Tibial nerve (tissue), 4 donors: ENCODE measurements at regions not wholly inside any gene's neighbourhood (a gene's known extent, or its start where the extent isn't known, plus 50 kb on each side); places are given as distances from the start of the nearest gene placed in this dataset.

ENCODE experiments used
- DNase-seq, 2 donors: peaks; one replicate each; pipeline ENCODE4 v3.0.0-alpha.2; 2019; ENCODE audit warnings: low spot score in 2 of 2
- H3K27ac ChIP-seq, 4 donors: fragments of 200-600 bp; sonication (generic) in 3 of 4; one replicate each; pipeline ENCODE4 v1.5.1; 2017 to 2019; ENCODE audit warnings: mild to moderate bottlenecking in 1 of 4
- H3K27me3 ChIP-seq, 2 donors: fragments of 200-600 bp; sonication (generic) in 1 of 2; one replicate each; pipeline versions ENCODE4 v1.5.1 to v1.6.0; 2017 to 2019
- H3K36me3 ChIP-seq, 3 donors: fragments of 200-600 bp; sonication (generic); one replicate each; pipeline ENCODE4 v1.5.1; 2018 to 2019
- H3K4me1 ChIP-seq, 4 donors: fragments of 200-600 bp; sonication (generic) in 3 of 4; one replicate each; pipeline ENCODE4 v1.5.1; 2017 to 2019
- H3K4me3 ChIP-seq, 4 donors: fragments of 200-600 bp; sonication (generic) in 3 of 4; one replicate each; pipeline ENCODE4 v1.5.1; 2017 to 2019; ENCODE audit warnings: mild to moderate bottlenecking in 1 of 4, moderate library complexity in 1 of 4
- H3K9me3 ChIP-seq, 4 donors: fragments of 200-600 bp; sonication (generic) in 3 of 4; one replicate each; pipeline ENCODE4 v1.5.1; 2017 to 2019
- CTCF ChIP-seq, 5 experiments: fragments of 200-600 bp in 3 of 5; fragments of 450-650 bp in 2 of 5; sonication (generic) in 3 of 5; IDR thresholded peaks; one replicate each; pipeline ENCODE4 v1.5.1; 2016 to 2019; ENCODE audit warnings: antibody characterized with exemption in 5 of 5, mild to moderate bottlenecking in 3 of 5, moderate library complexity in 2 of 5
- EP300 ChIP-seq, 2 donors: sonication (generic); formaldehyde crosslinking; IDR thresholded peaks; one replicate each; pipeline ENCODE4 v1.6.1; 2017; ENCODE audit warnings: antibody characterized with exemption in 2 of 2, mild to moderate bottlenecking in 1 of 2
- POLR2A ChIP-seq, 2 donors: fragments of 450-650 bp; IDR thresholded peaks; one replicate each; pipeline ENCODE4 v1.6.1; 2017; ENCODE audit warnings: antibody characterized with exemption in 2 of 2, mild to moderate bottlenecking in 2 of 2, moderate library complexity in 2 of 2
- WGBS, 2 donors: methylation state at CpG; one replicate each; pipeline ENCODE4 v1.1.5; 2018; 5-methylcytosine and 5-hydroxymethylcytosine counted together

- DNase-seq = no peak
- Histone ChIP-seq H3K27ac (no peak overlapping the region), H3K4me3 (no peak overlapping the region), H3K36me3 (no peaks in the 10 kb centered on the region), H3K4me1 (no peaks in the 10 kb centered on the region), H3K9me3 (no peaks in the 10 kb centered on the region), H3K27me3 (no peaks in the 10 kb centered on the region)
- 82 to 88% methylated on average over 3 to 4 of the region's 5 CpGs for WGBS, 2 donors
- no peak for TF ChIP-seq CTCF (IDR thresholded peaks at IDR 0.05)
These were observed 999.8 kb upstream of the NCAM2 start for GRCh38 chr21:19998453-19998852.

- Histone ChIP-seq H3K27ac (no peak overlapping the region), H3K27me3 (no peaks in the 10 kb centered on the region), H3K4me3 (no peak overlapping the region), H3K36me3 (no peaks in the 10 kb centered on the region), H3K4me1 (no peaks in the 10 kb centered on the region), H3K9me3 (no peaks in the 10 kb centered on the region)
- 87 to 90% methylated on average over 23 of the region's 23 CpGs for WGBS, 2 donors
- DNase-seq = no peak
- TF ChIP-seq EP300 (IDR thresholded peaks at IDR 0.05) (no peak), CTCF (IDR thresholded peaks at IDR 0.05) (no peak)
These were observed 998.6 kb upstream of the NCAM2 start for GRCh38 chr21:19999369-20000272.

- no peaks in the 10 kb centered on the region for H3K4me1 ChIP-seq
- no peaks in the 10 kb centered on the region for H3K27me3 ChIP-seq
- TF ChIP-seq POLR2A (IDR thresholded peaks at IDR 0.05) = no peak
- TF ChIP-seq CTCF (IDR thresholded peaks at IDR 0.05) = no peak
- TF ChIP-seq EP300 (IDR thresholded peaks at IDR 0.05) = no peak
- no peak overlapping the region for H3K4me3 ChIP-seq
- H3K27ac ChIP-seq = no peak overlapping the region
- no peaks in the 10 kb centered on the region for H3K36me3 ChIP-seq
- DNase-seq = no peak
- 52 to 60% methylated on average over 3 of the region's 3 CpGs for WGBS, 2 donors
- no peaks in the 10 kb centered on the region for H3K9me3 ChIP-seq
These were observed 993.8 kb upstream of the NCAM2 start for GRCh38 chr21:20004367-20004766.

DNA sequence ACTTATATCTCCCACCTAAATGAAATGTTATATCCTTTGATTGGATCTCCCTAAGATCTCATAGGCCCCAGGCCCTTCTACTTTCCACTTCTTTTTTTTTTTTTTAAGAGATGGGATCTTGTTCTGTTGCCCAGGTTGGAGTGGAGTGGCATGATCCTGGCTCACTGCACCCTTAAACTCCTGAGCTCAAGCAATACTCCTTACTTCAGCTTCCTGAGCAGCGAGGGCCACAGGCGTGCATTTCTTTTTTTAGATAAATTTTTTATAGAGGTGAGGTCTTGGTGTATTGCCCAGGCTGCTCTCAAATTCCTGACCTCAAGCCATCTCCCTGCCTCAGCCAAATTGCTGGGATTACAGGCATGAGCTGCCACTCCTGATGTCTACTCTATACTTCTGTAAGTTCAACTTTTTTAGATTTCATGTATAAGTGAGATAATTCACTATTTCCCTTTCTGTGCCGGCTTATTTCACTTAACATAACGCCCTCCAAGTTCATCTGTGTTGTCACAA is 987.5 kb upstream of the NCAM2 start:
- no peak overlapping the region for H3K4me3 ChIP-seq
- TF ChIP-seq CTCF (IDR thresholded peaks at IDR 0.05) (no peak), EP300 (IDR thresholded peaks at IDR 0.05) (no peak), POLR2A (IDR thresholded peaks at IDR 0.05) (no peak)
- no peaks in the 10 kb centered on the region for H3K9me3 ChIP-seq
- DNase-seq = no peak
- H3K27ac ChIP-seq = no peak overlapping the region
- no peaks in the 10 kb centered on the region for H3K27me3 ChIP-seq
- WGBS, 2 donors = 76 to 82% methylated on average over 4 of the region's 4 CpGs
- no peaks in the 10 kb centered on the region for H3K36me3 ChIP-seq
- H3K4me1 ChIP-seq = no peaks in the 10 kb centered on the region

DNA sequence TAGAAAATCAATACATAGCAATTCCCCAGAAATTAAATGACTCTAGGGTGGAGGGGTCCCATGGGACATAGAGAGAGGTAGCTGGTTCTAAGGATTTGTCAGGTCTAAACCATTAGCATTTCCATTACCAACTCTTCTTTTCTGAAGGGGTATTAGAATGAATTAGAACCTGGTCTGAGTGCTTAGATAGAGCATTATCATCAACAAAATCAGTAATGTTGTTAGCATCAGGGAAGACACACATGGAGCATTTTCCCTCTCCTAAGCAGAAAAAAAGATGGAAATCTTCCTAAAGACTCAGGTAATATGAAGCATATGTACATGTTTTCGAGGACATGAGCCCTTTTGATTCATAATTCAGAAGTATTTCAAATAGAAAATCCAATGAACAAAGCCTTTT is 984.4 kb upstream of the NCAM2 start:
- no peaks in the 10 kb centered on the region for H3K4me1 ChIP-seq
- no peak overlapping the region for H3K4me3 ChIP-seq
- H3K9me3 ChIP-seq = no peaks in the 10 kb centered on the region
- no peak overlapping the region for H3K27ac ChIP-seq
- TF ChIP-seq CTCF (IDR thresholded peaks at IDR 0.05) (no peak), EP300 (IDR thresholded peaks at IDR 0.05) (no peak), POLR2A (IDR thresholded peaks at IDR 0.05) (no peak)
- no peaks in the 10 kb centered on the region for H3K27me3 ChIP-seq
- no peak for DNase-seq
- WGBS, 2 donors = 76 to 80% methylated on average over 1 of the region's 1 CpG
- H3K36me3 ChIP-seq = no peaks in the 10 kb centered on the region
